GM12892 (cell line): ENCODE measurements at regions not wholly inside any gene's neighbourhood (a gene's known extent, or its start where the extent isn't known, plus 50 kb on each side); places are given as distances from the start of the nearest gene placed in this dataset.

Experiments
- POLR2A ChIP-seq: IDR thresholded peaks from 2 replicates; pipeline ENCODE4 v1.6.1; 2011; ENCODE audit warnings: low read depth, low read length, control low read depth
- POLR2AphosphoS5 ChIP-seq: IDR thresholded peaks from 2 replicates; pipeline ENCODE4 v1.6.1; 2011; ENCODE audit warnings: low read depth, low read length, control low read depth
- TAF1 ChIP-seq: IDR thresholded peaks from 2 replicates; pipeline ENCODE4 v1.6.1; 2011; ENCODE audit warnings: low read depth, mild to moderate bottlenecking, control low read depth, low read length, borderline replicate concordance

GRCh38 chr7:68162712-68163111, 1166.1 kb downstream of the TYW1 start:
- TF ChIP-seq TAF1 (no peak), POLR2AphosphoS5 (no peak), POLR2A (no peak)
